ENCODE measurements at regions not wholly inside any gene's neighbourhood (a gene's known extent, or its start where the extent isn't known, plus 50 kb on each side); places are given as distances from the start of the nearest gene placed in this dataset.
A peak's percentile ranks its signal among the peaks of the same experiment; 100 is the strongest.
"Not testable (repeated sequence)": the region's sequence is repeated elsewhere in the genome, so short reads cannot be mapped to it uniquely, and the experiment has no call there.

DNA sequence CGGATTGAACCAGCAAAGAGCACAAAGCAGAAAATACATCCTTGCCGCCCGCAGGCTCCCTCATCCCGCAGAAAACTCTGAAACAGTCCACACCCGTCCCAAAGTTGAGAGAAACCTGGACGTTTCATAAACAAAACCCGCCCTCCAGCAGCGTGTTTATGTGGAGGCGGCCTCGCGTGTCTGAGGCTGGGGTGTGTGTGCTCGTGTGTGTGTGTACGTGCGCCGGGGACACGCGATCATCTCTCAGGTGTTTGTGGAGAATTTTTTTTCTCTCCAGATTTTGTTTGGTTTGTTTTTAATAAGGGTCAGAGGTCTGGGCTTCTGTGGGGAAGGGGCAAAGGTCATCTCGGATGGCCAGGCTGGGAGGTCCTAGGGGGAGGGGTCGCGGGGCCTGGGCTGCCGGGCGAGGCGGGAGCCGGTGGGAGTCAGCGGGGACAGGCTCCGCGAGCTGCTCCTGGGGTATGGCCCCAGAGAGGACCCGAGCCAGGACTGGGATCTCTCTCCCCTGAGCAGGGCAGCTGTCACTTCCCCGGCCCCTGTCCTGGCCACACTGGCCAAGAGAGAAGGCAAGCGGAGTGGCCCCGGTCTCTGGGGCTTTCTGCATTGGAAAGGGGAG lies 206.4 kb downstream of the C9orf50 start:
- DNase-seq (ENCODE audit: low spot score): peak; percentile 73

DNA sequence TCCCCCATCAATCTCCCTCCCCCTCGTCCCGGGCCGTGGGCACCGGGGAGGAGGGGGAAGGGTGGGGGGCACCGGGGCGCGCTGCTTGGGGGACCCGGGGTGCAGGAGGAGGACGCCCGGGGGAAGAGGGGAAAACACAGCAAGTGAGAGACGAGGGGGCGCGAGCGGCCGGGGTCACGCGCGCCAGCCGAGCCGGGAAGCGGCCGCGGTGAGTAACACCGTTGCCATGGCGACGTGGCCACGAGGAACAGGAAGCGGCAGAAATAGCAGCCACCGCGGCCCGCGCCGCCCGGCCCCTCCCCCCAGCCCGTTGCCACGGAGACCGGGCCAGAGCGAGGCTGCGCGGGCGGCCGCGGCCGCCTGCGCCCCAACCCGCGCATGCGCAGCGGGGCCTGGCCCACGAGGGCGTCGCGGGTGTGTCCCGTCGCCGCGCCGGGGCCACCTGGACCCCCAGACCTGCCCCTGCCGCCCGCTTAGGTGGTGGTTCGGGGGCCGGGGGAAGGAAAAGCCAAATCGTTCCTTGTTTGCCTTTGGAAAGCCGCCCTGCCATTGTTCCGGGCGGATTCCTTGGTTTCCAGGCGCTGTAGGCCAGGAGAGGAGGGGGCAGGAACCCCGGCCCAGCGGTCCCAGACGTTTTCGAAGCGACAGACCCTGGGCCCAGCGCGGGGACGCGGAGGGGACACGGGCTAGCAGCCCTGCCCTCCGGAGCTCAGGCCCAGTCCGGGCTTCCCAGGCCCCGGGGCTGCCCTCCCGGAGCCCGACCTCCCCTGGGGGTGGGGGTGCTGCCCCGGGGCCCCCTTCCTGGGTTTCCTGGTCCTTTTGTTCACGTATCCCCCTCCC lies 207.1 kb downstream of the C9orf50 start:
- peak; percentile 99 for DNase-seq (ENCODE audit: low spot score)

DNA sequence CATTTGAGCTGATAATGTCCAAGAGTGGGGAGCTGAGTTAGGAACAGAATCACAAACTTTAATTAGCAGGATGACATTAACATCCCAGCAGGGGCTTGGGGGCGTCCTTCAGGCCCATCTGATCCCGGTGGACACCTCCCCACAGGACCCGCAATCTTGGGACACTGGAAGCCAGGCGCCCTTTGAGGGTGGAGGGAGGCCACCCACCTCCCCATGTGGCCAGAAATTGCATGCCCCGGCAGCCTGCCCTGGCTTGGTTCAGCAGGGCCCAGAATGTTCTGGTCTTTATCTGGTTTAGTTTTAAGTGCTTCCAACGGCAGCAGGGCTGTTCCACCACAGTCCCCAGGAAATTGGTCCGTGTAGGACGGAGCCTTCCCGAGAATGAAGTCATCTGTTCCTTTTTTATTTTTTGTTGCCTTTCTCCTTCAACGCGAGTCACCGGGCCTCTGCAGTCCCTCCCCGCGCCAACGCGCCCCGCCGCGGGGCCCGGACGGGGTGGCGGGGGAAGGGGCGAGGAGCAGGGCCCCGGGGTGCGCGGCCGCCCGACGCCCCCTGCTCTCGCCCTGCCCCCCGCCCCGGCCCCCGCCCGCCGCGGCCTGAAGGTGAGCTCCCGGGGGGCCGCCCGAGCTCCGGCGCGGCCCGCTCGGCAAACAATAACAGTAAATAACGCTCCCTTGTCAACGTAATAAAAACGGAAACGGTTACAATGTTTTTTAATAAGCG lies 207.9 kb downstream of the C9orf50 start:
- DNase-seq (ENCODE audit: low spot score): peak; percentile 78

DNA sequence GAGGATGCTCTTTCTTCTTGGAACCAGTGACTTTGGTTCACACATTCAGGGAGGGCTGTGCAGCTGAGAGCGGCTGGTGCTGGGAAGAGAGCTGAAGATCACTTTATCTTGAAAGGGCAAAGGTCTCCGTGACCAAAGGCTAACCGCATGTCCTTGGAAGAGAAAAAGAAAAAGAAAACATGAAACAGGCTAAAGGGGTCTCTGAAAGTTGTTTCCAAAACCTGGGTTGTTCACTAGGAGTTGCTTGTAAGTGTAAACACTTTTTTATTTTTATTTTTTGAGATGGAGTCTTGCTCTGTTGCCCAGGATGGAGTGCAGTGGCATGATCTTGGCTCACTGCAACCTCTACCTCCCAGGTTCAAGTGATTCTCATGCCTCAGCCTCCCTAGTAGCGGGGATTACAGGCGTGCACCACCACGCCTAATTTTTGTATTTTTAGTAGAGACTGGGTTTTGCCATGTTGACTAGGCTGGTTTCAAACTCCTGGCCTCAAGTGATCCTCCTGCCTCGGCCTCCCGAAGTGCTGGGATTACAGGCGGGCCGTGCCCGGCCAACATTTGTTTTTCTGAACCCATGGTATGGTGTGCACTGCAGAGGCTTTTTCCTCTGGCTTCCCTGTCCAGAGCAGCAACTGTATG lies 208.6 kb downstream of the C9orf50 start:
- DNase-seq (ENCODE audit: low spot score): not testable (repeated sequence)

DNA sequence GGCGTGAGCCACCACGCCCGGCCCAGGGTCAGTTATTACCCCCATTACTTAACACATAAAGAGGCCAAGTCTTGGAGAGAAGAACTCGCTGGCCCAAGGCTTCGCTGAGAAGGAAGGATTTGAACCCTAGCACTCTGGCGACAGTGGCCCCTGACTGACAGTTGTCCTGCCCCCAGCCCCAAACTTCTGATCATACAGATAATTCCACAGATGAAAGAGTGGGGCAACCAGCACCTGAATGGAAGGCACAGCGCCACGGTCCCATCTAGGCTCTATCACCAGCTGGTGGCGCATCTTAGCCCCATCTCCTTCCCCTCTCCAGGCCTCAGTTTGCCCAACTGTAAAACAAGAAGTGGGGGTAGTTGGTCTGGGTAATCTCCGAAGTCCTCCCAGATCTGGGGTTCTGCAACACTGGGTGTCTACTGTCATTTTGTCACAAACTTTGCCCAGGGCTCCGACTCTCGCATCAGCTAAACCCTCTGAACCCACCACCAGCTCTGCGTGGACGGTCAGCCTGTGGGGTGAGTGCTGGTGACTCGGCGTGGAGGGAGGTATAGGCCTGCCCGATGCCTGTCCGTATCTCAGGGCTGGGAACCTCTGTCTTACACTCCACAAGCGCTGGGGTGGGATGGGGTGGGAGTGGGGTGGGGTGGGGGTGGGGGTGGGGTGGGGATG lies 209.3 kb downstream of the C9orf50 start:
- DNase-seq (ENCODE audit: low spot score): no peak

DNA sequence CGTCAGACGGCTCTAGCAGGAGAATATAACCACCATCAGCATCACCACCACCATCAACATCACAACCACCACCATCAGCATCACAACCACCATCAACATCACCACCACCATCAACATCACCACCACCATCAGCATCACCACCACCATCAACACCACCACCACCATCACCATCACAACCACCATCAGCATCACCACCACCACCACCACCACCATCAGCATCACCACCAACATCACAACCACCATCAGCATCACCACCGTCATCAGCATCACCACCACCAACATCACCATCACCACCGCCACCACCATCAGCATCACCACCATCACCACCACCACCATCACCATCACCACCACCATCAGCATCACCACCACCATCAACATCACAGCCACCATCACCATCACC lies 210.7 kb downstream of the C9orf50 start:
- DNase-seq (ENCODE audit: low spot score): no peak

DNA sequence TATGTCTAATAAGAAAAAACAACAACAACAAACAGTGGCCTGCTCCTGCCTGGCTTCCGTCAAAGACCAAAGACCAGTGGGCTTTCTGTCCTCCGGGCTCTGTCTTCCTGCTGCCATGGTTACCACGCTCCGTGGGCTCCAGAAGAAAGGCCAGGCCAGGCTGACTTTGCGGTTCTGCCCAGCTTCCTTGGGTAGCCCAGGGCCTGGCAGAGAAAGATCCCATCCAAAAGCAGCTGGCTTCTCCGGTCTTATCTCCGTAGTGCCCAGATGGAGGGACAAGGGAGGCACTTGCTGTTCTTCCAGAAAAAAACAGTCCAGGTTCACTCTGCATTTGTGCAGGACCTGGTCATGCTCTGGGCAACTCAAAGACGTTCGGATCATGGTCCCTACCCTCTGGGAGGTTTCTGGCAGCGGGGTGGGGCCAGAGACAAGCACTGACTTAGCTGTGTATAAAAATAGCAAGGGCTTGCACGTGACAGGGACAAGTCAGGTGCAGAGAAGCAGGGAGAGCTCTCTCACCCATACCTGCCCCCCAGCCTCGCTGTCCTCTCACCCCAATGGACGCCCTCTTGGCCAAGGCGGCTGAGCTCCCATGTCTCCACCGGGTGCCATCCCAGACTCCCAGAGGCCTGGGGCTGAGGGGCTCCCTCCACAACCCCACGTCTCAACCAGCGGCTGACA lies 212.2 kb downstream of the C9orf50 start:
- peak; percentile 71 for DNase-seq (ENCODE audit: low spot score)

DNA sequence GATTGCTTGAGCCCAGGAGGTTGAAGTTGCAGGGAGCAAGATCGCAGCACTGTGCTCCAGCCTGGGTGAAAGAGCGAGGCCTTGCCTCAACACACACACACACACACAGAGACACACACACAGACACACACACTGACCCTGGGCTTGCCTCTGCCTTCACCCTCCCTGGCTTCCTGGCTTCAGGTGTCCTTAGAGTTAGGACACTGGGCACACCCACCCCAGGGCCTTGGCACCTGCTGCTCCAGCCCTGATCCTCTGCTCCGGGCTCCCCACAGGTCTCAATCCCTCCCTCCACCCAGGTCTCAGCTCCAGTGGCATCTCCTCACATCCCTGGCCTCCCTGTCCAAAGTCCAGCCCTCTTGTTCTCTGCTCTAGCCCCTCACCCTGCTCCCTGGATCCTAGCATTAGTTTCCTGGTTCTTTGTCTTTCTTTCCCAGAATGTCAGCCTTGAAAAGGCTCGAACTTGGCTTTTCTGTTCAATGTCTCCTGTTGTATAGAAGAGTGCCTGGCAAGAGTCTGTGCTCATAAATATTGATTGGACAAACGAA lies 212.9 kb downstream of the C9orf50 start:
- DNase-seq (ENCODE audit: low spot score): no peak

DNA sequence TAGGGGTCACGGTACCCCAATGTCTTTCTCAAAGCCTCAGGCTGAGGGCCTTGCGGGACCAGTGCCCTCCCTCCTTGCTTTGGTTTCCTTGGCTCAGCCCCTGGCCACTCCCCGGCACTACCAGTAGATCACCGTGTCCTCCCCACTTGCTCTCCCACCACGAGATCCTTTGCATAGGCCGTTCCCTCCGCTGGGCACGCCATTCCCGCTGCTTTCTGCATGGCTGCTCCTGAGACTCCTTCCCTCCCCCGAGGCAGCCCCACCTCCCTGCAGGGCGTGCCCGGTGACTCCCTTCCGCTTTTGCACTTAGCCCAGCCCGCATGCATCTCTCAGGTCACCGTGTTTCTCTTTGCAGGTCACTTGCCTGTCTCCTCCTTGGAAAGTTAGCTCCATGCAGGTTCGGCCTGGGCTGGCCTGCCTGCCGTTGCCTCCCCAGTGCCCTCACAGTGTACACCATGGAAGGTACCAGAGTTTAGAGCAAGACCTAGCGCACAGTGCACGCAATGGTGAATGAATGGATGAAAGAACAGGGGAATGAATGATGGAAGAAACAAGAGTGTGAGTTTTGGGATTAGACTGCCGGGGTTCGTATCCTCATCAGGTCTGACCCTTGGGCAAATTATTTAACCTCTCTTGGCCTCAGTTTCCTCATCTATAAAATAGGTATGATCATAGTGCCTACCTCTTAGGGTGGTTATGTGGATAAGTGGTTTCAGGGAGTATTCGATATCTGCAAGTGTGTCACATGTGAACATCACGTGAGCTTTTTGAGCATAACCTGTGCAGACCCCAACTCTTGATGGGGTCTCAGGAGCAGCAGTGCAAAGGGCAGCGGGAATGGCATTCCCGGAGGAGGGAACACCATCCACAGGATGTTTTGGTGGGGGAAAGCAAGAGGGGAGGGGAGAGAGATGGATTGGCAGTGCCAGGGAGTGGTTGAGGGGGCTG lies 214.3 kb downstream of the C9orf50 start:
- peak; percentile 83 for DNase-seq (ENCODE audit: low spot score)

DNA sequence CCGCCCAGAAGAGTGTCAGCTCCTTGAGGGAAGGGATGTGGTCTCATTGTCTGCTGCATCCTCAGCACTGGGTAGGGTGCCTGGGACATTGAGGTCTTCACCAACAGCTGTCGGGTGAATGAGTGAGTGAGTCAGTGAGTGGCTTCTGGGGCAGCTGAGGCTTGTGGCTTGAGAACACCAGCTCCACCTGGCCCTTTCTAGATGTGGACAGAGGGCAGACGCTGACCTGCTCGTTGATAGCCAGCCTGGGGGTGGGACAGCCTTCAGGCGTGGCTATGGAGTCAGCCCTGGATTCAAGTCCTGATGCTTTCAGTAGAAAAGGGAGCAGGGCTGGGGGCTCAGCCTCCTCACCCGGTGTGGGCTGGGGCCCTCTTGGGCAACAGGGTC lies 215.1 kb downstream of the C9orf50 start:
- no peak for DNase-seq (ENCODE audit: low spot score)

DNA sequence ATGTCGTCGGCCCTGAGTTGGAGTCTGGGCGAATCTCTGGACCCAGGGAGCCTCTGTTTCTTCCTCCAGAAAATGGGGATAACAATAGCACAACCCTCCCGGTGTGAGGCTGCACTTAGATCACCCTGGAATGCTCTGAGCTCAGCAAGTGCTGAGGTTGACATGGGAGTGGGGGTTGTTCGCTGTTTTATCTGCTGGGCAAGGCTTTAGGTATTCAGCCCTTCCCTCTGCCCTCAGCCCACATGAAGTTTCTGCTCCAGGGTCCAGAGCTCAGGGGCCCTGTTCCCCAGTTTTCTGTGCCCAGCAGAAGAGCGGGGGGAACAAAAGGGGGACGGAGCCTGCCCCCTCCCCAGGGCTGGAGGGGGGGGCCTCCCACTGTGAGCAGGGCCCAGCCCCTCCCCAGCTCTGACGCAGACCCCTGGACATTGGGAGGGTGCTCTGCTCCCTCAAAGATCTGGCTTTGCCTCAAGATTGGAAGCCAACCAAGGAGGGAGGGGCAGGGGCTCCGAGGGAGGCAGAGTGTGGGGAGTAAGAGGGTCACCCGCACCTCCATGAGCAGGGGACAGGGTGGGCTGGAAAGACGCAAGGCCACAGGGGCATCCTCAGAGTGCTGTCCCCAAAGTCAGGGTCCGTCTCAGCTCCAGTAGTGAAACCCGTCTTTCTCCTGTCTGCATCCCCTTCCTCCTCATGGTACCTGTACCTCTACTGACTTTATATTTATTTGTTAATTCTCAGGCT lies 215.6 kb downstream of the C9orf50 start:
- DNase-seq (ENCODE audit: low spot score): no peak

DNA sequence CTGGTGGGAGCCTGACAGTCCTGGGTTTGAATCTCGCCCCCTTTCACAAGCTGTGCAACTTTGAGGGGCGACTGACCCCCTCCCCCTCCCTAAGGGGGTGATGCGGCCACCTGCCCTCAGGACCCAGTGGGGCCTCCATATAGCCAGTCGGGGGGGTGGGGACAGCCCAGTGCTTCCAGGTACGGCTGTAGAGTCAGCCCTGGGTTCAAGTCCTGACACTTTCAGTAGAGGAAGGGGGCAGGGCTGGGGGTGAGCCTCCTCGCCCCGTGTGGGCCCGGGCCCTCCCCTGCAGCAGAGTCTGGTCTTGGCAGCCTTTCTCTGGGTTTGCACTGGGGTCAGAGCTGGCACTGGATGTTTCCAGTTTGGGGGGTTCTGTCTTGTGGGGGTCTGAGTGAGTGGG lies 216.3 kb downstream of the C9orf50 start:
- DNase-seq (ENCODE audit: low spot score): no peak

DNA sequence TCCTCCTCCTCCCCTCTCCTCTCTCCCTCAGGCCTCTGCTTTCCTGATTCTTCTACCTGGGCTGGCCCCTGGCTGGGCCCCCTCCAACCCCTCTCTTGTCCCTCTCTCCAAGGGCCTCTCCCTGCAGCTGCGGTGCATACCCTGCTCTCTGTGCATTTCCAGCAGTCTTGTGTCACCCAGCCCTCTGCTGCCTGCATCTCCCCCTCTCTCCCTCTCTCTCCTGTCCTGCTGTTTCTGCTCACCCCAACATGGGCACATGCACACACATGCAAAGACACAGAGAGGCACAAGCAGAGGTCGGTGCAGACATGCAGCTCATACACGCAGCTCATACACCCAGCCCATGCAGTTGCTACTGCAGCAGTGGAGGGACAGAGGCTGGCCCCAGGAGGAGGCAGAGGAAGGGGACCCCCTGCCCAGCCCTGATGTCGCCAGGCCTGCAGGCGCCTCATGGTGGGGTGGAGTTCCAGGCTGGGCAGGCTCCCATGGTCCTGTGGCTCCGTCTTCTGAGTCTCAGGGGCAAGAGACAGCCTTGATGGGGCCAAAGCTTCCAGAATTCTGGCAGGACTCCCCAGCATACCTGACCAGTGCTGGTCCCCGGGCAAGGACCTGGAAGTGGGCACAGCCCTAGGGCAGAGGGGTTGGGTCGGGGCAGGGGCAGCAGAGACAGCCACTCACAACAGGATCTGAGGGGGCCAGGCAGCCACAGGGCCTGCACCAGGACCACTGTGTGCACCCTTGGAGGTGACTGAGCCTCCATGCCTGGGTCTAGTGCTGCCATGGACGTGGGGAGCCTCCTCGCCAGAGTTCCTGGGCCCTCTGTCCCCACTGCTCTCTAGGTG lies 216.9 kb downstream of the C9orf50 start:
- DNase-seq (ENCODE audit: low spot score): no peak

DNA sequence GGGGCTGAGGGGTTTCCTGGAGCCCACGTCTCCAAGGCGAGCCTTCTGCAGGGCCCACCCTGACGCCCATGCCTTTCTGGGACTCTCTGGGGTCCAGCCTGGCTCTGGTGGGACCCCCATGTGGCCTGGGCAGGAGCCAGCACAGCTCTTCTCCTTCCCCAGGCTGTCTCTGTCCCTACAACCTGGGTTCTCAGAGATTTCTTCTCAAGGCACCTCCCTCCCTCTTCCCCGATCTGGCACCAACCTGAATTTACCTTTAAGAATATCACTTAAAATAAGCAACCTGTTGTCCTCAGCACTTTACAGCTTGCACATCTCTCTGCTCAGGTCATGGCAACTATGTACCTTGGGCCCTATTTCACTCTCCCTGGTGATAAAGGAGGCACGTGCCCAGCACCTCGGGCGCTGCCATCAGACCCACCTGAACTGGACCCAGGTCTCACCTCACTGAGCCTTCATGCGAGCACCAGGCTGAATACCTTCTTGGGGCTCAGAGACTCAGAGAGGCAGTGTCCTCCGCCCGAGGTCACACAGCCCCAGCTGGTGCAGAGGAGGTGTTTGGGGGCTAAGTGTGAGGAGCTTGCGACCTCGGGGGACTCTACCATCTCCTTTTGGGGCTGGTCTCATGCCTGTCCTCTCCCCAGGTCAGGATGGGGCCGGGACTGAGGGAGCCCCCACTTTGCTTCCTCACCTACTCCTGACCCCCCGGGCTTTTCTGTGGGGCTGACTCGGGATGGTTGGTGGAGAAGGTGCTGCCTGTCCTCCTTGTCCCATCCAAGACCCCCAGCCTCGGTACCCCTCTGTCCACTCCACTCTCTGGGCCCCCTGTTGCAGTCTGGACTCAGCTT lies 217.7 kb downstream of the C9orf50 start:
- no peak for DNase-seq (ENCODE audit: low spot score)

DNA sequence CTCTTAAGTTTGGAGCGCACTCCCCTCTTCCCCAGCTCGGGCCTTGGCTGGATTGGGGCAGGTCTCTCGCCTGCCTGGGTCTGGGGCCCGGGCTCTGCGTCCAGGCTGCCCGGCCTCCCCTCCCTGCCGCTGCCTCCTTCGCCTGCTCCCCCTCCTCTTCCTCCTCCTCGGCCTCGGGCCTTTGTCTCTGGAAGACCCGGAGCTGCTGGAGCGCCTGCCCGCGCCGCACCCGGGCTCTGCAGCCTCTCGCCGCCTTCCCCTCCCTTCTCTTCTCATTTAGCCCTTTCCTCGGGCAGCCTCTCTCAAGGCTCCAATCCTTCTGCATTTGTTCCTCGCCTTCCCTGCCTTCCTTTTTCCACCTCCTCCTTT lies 218.5 kb downstream of the C9orf50 start:
- DNase-seq (ENCODE audit: low spot score): no peak

DNA sequence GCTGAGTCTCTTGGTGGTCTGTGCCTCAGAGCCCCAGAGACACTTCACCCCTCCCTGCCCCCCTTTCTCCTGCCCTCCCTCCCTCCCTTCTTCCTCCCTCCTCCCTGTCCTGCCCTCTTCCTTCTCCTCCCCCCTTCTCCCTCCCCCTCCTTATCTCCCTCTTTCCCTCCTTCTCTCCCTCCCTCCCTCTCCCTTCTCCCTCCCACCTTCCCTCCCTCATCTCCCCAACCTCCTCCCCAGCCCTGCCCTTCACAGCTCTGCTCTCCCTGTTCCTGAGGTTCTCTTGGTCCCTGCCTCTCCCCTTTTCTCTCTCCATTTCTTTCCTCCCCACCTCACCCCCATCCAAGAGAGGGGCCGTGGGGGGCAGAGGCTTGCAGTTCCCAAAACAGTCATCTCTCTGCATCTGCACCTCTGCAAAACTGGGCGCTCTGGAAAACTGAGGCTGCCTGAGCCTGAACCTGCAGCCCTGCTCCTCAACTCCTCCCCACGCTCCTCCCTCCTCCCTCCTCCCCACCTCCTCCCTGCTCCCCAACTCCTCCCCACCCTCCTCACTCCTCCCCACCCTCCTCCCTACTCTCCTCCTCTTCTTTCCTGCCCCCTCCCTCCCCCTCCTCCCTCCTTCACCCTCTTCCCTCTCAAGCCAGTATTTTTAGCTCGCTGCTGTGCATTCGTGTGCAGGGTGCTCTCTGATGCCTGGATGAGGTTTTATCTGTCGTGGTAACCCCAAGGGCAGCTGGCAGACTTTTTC lies 219.1 kb downstream of the C9orf50 start:
- DNase-seq (ENCODE audit: low spot score): no peak
